Liver (tissue), 8 donors: ENCODE measurements at regions not wholly inside any gene's neighbourhood (a gene's known extent, or its start where the extent isn't known, plus 50 kb on each side); places are given as distances from the start of the nearest gene placed in this dataset.
"Not testable (repeated sequence)": the region's sequence is repeated elsewhere in the genome, so short reads cannot be mapped to it uniquely, and the experiment has no call there.

ENCODE experiments used
- DNase-seq: peaks from one replicate; pipeline ENCODE4 v3.0.0-alpha.2; 2017; ENCODE audit warnings: low spot score
- H3K27ac ChIP-seq, 2 donors: one replicate each; pipeline ENCODE4 v1.7.0; 2013; ENCODE audit warnings: inconsistent platforms in 2 of 2, low read length in 2 of 2, control low read depth in 1 of 2, low read depth in 1 of 2, mild to moderate bottlenecking in 1 of 2
- H3K27me3 ChIP-seq, 4 donors: one replicate each; pipeline versions ENCODE4 v1.6.1 to v1.7.0; 2013; ENCODE audit warnings: low read length in 3 of 4, inconsistent platforms in 1 of 4, mild to moderate bottlenecking in 1 of 4, moderate library complexity in 1 of 4; ENCODE audit not compliant: control insufficient read depth in 4 of 4, insufficient read depth in 4 of 4
- H3K36me3 ChIP-seq, 4 donors: one replicate each; pipeline versions ENCODE4 v1.6.1 to v1.7.0; 2013; ENCODE audit warnings: low read length in 3 of 4, mild to moderate bottlenecking in 3 of 4, low read depth in 1 of 4, moderate library complexity in 1 of 4; ENCODE audit not compliant: control insufficient read depth in 4 of 4, insufficient read depth in 3 of 4
- H3K4me1 ChIP-seq, 4 donors: one replicate each; pipeline versions ENCODE4 v1.6.1 to v1.7.0; 2013; ENCODE audit warnings: low read length in 3 of 4, mild to moderate bottlenecking in 3 of 4, moderate library complexity in 1 of 4; ENCODE audit not compliant: control insufficient read depth in 4 of 4, insufficient read depth in 4 of 4
- H3K4me3 ChIP-seq, 3 donors: one replicate each; pipeline versions ENCODE4 v1.6.1 to v1.7.0; 2013; ENCODE audit warnings: low read length in 3 of 3, control low read depth in 1 of 3, low read depth in 1 of 3, mild to moderate bottlenecking in 1 of 3
- H3K9ac ChIP-seq, 2 donors: one replicate each; pipeline ENCODE4 v1.7.0; 2013; ENCODE audit warnings: low read length in 2 of 2, mild to moderate bottlenecking in 2 of 2, moderate library complexity in 2 of 2, control low read depth in 1 of 2, low read depth in 1 of 2
- H3K9me3 ChIP-seq, 4 donors: one replicate each; pipeline versions ENCODE4 v1.6.1 to v1.7.0; 2013; ENCODE audit warnings: low read length in 3 of 4; ENCODE audit not compliant: control insufficient read depth in 4 of 4
- EGR1 ChIP-seq, 2 donors: IDR thresholded peaks; 2 replicates each; pipeline ENCODE4 v1.6.1; 2016 to 2018; ENCODE audit warnings: antibody characterized with exemption in 2 of 2, low read depth in 2 of 2
- FOXA1 ChIP-seq: IDR thresholded peaks from 2 replicates; pipeline ENCODE4 v1.6.1; 2016; ENCODE audit warnings: antibody characterized with exemption
- FOXA2 ChIP-seq: IDR thresholded peaks from 2 replicates; pipeline ENCODE4 v1.6.1; 2016; ENCODE audit warnings: antibody characterized with exemption
- GABPA ChIP-seq, 2 donors: IDR thresholded peaks in 1 of 2; conservative IDR thresholded peaks in 1 of 2; 2 replicates each; pipeline ENCODE4 v1.6.1; 2016; ENCODE audit warnings: antibody characterized with exemption in 2 of 2, mild to moderate bottlenecking in 1 of 2, moderate library complexity in 1 of 2
- HNF4A ChIP-seq, 2 donors: conservative IDR thresholded peaks; 2 replicates each; pipeline ENCODE4 v1.6.1; 2016; ENCODE audit warnings: antibody characterized with exemption in 2 of 2, mild to moderate bottlenecking in 2 of 2
- HNF4G ChIP-seq: IDR thresholded peaks from 2 replicates; pipeline ENCODE4 v1.6.1; 2016; ENCODE audit warnings: antibody characterized with exemption
- JUND ChIP-seq, 2 donors: IDR thresholded peaks; 2 replicates each; pipeline ENCODE4 v1.6.1; 2016; ENCODE audit warnings: antibody characterized with exemption in 2 of 2
- RAD21 ChIP-seq, 2 donors: IDR thresholded peaks; 2 replicates each; pipeline ENCODE4 v1.6.1; 2016; ENCODE audit warnings: antibody characterized with exemption in 2 of 2, mild to moderate bottlenecking in 2 of 2
- RXRA ChIP-seq, 2 donors: IDR thresholded peaks; 2 replicates each; pipeline ENCODE4 v1.6.1; 2017 to 2018; ENCODE audit warnings: antibody characterized with exemption in 2 of 2, mild to moderate bottlenecking in 1 of 2
- SP1 ChIP-seq: IDR thresholded peaks from 2 replicates; pipeline ENCODE4 v1.6.1; 2018; ENCODE audit warnings: antibody characterized with exemption, mild to moderate bottlenecking
- WGBS: extraction: QIAGEN DNeasy Blood & Tissue Kit; methylation state at CpG from one replicate; pipeline ENCODE4 v1.1.7; 2013; 5-methylcytosine and 5-hydroxymethylcytosine counted together
- TF ChIP-seq, protein P1 (sequence below): IDR thresholded peaks from 2 replicates; pipeline ENCODE4 v1.6.1; 2016; ENCODE audit warnings: antibody characterized with exemption, mild to moderate bottlenecking
- TF ChIP-seq, protein P2 (sequence below): fragments of 150-350 bp; IDR thresholded peaks from 2 replicates; pipeline ENCODE4 v1.5.1; 2017; ENCODE audit warnings: improper control_type of control experiment, low read depth, low read length; ENCODE audit not compliant: missing input control
- TF ChIP-seq, protein P3 (sequence below): IDR thresholded peaks from 2 replicates; pipeline ENCODE4 v1.6.1; 2016; ENCODE audit warnings: antibody characterized with exemption
- TF ChIP-seq, protein P4 (sequence below): IDR thresholded peaks from 2 replicates; pipeline ENCODE4 v1.6.1; 2016; ENCODE audit warnings: antibody characterized with exemption
- donor health status: healthy.
- donor health status: healthy.
- donor health status: healthy.
- donor health status: healthy.
- donor health status: healthy.

DNA sequence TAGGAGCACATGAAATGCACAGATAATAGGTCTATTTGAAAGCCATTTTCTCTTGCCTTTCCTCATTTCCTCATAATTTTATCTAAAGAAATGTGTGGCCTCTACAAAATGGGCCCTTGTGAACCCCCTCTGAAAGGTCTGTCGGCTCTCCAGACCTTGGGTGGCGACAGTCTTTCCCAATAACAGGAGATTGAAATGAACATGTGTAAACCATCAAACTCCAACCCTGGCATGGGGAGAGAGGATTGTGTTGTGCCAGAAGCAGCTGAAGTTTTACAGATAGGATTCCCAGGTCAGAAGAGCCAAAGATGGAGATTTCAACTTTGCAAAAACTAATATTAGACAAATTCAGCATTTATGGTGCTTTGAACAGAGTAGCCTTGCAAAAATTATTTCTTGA, 277.1 kb upstream of the ECI2 start:
- no peak overlapping the region for H3K9ac ChIP-seq
- WGBS = 88% methylated on average over 2 of the region's 2 CpGs
- no peak overlapping the region for H3K27ac ChIP-seq
- H3K9me3 ChIP-seq = no peaks in the 10 kb centered on the region
- DNase-seq = no peak
- no peak overlapping the region for H3K4me3 ChIP-seq
- TF ChIP-seq, protein P1, sequence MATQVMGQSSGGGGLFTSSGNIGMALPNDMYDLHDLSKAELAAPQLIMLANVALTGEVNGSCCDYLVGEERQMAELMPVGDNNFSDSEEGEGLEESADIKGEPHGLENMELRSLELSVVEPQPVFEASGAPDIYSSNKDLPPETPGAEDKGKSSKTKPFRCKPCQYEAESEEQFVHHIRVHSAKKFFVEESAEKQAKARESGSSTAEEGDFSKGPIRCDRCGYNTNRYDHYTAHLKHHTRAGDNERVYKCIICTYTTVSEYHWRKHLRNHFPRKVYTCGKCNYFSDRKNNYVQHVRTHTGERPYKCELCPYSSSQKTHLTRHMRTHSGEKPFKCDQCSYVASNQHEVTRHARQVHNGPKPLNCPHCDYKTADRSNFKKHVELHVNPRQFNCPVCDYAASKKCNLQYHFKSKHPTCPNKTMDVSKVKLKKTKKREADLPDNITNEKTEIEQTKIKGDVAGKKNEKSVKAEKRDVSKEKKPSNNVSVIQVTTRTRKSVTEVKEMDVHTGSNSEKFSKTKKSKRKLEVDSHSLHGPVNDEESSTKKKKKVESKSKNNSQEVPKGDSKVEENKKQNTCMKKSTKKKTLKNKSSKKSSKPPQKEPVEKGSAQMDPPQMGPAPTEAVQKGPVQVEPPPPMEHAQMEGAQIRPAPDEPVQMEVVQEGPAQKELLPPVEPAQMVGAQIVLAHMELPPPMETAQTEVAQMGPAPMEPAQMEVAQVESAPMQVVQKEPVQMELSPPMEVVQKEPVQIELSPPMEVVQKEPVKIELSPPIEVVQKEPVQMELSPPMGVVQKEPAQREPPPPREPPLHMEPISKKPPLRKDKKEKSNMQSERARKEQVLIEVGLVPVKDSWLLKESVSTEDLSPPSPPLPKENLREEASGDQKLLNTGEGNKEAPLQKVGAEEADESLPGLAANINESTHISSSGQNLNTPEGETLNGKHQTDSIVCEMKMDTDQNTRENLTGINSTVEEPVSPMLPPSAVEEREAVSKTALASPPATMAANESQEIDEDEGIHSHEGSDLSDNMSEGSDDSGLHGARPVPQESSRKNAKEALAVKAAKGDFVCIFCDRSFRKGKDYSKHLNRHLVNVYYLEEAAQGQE = no peak
- TF ChIP-seq FOXA1 = no peak
- no peaks in the 10 kb centered on the region for H3K36me3 ChIP-seq
- no peaks in the 10 kb centered on the region for H3K4me1 ChIP-seq
- no peaks in the 10 kb centered on the region for H3K27me3 ChIP-seq

DNA sequence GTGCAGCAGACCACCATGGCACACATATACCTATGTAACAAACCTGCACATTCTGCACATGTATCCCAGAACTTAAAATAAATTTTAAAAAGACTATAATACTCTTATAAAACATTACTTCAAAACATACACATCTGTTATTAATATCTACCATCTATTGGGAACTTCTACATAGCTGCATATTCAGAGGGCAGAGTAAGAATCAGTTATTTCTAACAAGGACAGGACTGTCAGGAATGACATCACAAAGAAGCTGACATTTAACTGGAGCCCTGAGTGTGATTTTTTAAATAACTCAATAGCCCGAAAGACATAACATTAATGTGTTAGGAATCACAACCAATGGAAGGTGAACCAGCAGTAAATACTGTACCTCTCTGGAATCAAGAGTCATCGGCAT, 276.7 kb upstream of the ECI2 start:
- TF ChIP-seq, protein P2, sequence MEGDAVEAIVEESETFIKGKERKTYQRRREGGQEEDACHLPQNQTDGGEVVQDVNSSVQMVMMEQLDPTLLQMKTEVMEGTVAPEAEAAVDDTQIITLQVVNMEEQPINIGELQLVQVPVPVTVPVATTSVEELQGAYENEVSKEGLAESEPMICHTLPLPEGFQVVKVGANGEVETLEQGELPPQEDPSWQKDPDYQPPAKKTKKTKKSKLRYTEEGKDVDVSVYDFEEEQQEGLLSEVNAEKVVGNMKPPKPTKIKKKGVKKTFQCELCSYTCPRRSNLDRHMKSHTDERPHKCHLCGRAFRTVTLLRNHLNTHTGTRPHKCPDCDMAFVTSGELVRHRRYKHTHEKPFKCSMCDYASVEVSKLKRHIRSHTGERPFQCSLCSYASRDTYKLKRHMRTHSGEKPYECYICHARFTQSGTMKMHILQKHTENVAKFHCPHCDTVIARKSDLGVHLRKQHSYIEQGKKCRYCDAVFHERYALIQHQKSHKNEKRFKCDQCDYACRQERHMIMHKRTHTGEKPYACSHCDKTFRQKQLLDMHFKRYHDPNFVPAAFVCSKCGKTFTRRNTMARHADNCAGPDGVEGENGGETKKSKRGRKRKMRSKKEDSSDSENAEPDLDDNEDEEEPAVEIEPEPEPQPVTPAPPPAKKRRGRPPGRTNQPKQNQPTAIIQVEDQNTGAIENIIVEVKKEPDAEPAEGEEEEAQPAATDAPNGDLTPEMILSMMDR = no peak
- TF ChIP-seq RXRA (IDR thresholded peaks at IDR 0.05) (no peak), GABPA (IDR thresholded peaks at IDR 0.05 in 1 of 2, conservative IDR thresholded peaks at IDR 0.05 in 1 of 2) (no peak), FOXA2 (no peak), JUND (IDR thresholded peaks at IDR 0.05) (no peak), HNF4A (conservative IDR thresholded peaks at IDR 0.05) (no peak), RAD21 (IDR thresholded peaks at IDR 0.05) (no peak), HNF4G (no peak), EGR1 (IDR thresholded peaks at IDR 0.05; ENCODE audit: low read depth in 2 of 2) (no peak), FOXA1 (no peak), SP1 (no peak)
- TF ChIP-seq, protein P3, sequence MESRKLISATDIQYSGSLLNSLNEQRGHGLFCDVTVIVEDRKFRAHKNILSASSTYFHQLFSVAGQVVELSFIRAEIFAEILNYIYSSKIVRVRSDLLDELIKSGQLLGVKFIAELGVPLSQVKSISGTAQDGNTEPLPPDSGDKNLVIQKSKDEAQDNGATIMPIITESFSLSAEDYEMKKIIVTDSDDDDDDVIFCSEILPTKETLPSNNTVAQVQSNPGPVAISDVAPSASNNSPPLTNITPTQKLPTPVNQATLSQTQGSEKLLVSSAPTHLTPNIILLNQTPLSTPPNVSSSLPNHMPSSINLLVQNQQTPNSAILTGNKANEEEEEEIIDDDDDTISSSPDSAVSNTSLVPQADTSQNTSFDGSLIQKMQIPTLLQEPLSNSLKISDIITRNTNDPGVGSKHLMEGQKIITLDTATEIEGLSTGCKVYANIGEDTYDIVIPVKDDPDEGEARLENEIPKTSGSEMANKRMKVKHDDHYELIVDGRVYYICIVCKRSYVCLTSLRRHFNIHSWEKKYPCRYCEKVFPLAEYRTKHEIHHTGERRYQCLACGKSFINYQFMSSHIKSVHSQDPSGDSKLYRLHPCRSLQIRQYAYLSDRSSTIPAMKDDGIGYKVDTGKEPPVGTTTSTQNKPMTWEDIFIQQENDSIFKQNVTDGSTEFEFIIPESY = no peak
- TF ChIP-seq, protein P4, sequence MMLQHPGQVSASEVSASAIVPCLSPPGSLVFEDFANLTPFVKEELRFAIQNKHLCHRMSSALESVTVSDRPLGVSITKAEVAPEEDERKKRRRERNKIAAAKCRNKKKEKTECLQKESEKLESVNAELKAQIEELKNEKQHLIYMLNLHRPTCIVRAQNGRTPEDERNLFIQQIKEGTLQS = no peak
- Histone ChIP-seq H3K4me1 (no peaks in the 10 kb centered on the region), H3K27ac (no peak overlapping the region), H3K27me3 (no peaks in the 10 kb centered on the region), H3K9ac (no peak overlapping the region), H3K9me3 (no peaks in the 10 kb centered on the region), H3K4me3 (no peak overlapping the region), H3K36me3 (no peaks in the 10 kb centered on the region)
- DNase-seq = no peak
- 44% methylated on average over 2 of the region's 2 CpGs for WGBS

DNA sequence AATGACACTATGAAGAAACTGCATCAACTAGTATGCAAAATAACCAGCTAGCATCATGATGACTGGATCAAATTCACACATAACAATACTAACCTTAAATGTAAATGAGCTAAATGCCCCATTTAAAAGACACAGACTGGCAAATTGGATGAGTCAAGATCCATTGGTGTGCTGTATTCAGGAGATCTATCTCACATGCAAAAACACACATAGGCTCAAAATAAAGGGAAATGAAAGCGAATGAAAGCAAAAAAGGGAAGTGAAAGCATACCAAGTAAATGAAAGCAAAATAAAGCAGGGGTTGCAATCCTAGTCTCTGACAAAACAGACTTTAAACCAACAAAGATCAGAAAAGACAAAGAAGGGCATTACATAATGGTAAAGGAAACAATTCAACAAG, 272.3 kb upstream of the ECI2 start:
- not testable (repeated sequence) for H3K9ac ChIP-seq, H3K4me3 ChIP-seq, H3K9me3 ChIP-seq, DNase-seq, H3K27me3 ChIP-seq, H3K27ac ChIP-seq, H3K36me3 ChIP-seq, H3K4me1 ChIP-seq
- 74% methylated on average over 1 of the region's 1 CpG for WGBS
